Cardiac fibroblast (primary cell): ENCODE measurements at regions not wholly inside any gene's neighbourhood (a gene's known extent, or its start where the extent isn't known, plus 50 kb on each side); places are given as distances from the start of the nearest gene placed in this dataset.

Experiments
- DNase-seq, 2 donors: peaks; one replicate each; pipeline versions ENCODE4 v3.0.0 to v3.0.0-alpha.2; 2010; ENCODE audit warnings: low read depth in 2 of 2
- H3K4me3 ChIP-seq, 2 donors: replicated peaks in 1 of 2; 1 replicate in 1 of 2; 2 replicates in 1 of 2; pipeline ENCODE4 v1.5.1; 2011; ENCODE audit warnings: low read depth in 2 of 2, low read length in 2 of 2, mild to moderate bottlenecking in 2 of 2, moderate library complexity in 1 of 2
- CTCF ChIP-seq: IDR thresholded peaks from one replicate; pipeline ENCODE4 v1.5.1; 2011; ENCODE audit warnings: low read depth, mild to moderate bottlenecking, low read length, inconsistent platforms

DNA sequence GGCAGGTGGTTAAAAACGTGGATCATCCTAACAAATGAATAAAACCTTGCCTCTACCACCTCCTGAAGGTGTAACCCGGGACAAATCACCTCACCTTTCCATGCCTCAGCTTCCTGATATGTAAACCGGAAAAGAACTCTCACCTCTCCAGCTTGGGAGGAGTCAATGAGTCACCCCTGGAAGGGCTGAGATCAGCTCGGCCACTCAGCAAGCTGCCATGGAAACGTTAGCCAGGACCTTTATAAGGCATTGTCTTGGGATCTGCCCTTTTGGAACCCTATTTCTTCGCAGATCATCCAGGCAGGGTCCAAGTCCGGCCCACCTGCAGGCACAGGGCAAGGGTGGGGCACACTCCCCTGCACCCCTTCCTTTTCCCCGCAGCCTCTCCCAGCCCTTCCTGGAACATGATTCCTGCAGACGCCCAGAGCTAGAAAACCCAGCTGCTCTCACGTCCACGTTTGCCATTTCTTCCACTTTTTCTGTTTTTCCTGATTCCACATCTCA lies 81.6 kb upstream of the PFKP start:
- no peak overlapping the region for H3K4me3 ChIP-seq
- DNase-seq = peak in 1 of 2 donors; percentile 51
- TF ChIP-seq CTCF = no peak

DNA sequence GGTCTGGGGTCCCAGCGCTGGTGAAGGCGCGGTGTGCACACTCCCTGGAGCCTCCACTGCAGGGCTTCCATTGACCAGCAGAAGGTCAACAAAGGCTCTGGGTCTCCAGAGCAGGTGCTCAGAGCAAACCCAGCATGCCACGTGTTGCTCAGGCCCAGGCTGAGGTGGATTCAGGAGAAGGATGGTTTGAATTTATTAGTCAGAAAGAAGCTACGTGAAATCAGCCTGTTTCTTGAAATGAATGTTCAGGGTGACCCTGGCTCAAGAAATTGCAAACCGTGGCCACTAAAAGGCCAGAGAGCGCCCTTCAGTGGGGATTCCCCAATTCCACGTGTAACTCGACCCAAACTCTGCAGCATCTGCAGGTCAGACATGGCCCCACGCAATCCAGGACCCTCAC lies 82.7 kb upstream of the PFKP start:
- no peak for TF ChIP-seq CTCF
- DNase-seq = no peak
- no peak overlapping the region for H3K4me3 ChIP-seq

GRCh38 chr10:2982146-2982545 lies 85.2 kb upstream of the PFKP start:
- H3K4me3 ChIP-seq = no peak overlapping the region
- DNase-seq = no peak
- TF ChIP-seq CTCF = no peak

GRCh38 chr10:2981361-2981801 lies 86.0 kb upstream of the PFKP start:
- no peak for DNase-seq

GRCh38 chr10:2980791-2981360 lies 86.5 kb upstream of the PFKP start:
- no peak for TF ChIP-seq CTCF
- no peak overlapping the region for H3K4me3 ChIP-seq
- DNase-seq = peak; percentile 8 to 64

More at GRCh38 chr10:2981361-2981801, 86.0 kb upstream of the PFKP start:
- no peak for TF ChIP-seq CTCF
- H3K4me3 ChIP-seq = no peak overlapping the region

DNA sequence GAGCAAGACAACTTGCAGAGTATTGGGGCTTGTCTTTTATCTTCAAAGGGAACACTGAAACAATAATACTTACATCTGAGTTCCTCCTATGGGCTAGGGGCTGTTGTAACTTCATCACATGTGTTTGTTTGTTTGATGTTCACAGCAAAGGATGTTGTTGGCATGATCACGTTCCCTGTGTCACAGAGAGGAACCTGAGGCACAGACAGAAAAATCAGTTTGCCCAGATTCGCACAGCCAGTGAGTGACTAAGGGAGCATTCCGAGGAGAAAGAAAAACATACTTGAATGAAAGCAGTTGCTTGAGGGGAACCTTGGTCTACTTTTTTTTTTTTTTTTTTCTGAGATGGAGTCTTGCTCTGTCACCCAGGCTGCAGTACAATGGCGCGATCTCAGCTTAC lies 87.2 kb upstream of the PFKP start:
- H3K4me3 ChIP-seq = no peak overlapping the region
- DNase-seq = peak in 1 of 2 donors; percentile 55
- no peak for TF ChIP-seq CTCF

GRCh38 chr10:2979306-2979705 lies 88.0 kb upstream of the PFKP start:
- TF ChIP-seq CTCF = no peak
- H3K4me3 ChIP-seq = no peak overlapping the region
- DNase-seq = peak; percentile 39 to 43
